Uterus (tissue), 3 donors: ENCODE measurements at regions not wholly inside any gene's neighbourhood (a gene's known extent, or its start where the extent isn't known, plus 50 kb on each side); places are given as distances from the start of the nearest gene placed in this dataset.

Experiments used
- DNase-seq, 2 donors: peaks; one replicate each; pipeline ENCODE4 v3.0.0-alpha.2; 2019 to 2020
- H3K27ac ChIP-seq, 2 donors: fragments of 200-600 bp; sonication (generic); 1 replicate in 1 of 2; 2 replicates in 1 of 2; pipeline ENCODE4 v1.5.1; 2016 to 2018
- H3K27me3 ChIP-seq, 2 donors: fragments of 200-600 bp; sonication (generic); one replicate each; pipeline ENCODE4 v1.5.1; 2018 to 2019; ENCODE audit warnings: control low read depth in 1 of 2
- H3K36me3 ChIP-seq, 2 donors: fragments of 200-600 bp; sonication (generic); one replicate each; pipeline ENCODE4 v1.5.1; 2019; ENCODE audit warnings: control low read depth in 1 of 2
- H3K4me1 ChIP-seq, 2 donors: fragments of 200-600 bp; sonication (generic); one replicate each; pipeline ENCODE4 v1.5.1; 2018 to 2019; ENCODE audit warnings: control low read depth in 1 of 2
- H3K4me3 ChIP-seq, 2 donors: fragments of 200-600 bp; sonication (generic); 1 replicate in 1 of 2; 2 replicates in 1 of 2; pipeline ENCODE4 v1.5.1; 2018 to 2019; ENCODE audit warnings: mild to moderate bottlenecking in 1 of 2
- H3K9me3 ChIP-seq, 2 donors: fragments of 200-600 bp; sonication (generic); one replicate each; pipeline ENCODE4 v1.5.1; 2019; ENCODE audit warnings: control low read depth in 1 of 2
- POLR2A ChIP-seq, 2 donors: fragments of 450-650 bp; IDR thresholded peaks; one replicate each; pipeline ENCODE4 v1.6.1; 2016; ENCODE audit warnings: antibody characterized with exemption in 2 of 2, mild to moderate bottlenecking in 1 of 2, moderate library complexity in 1 of 2
- intact Hi-C: fragments of 100-400 bp; cut with DNase I; formaldehyde crosslinking; loops from one replicate; pipeline ENCODE4 v1.15.1; 2023; ENCODE audit warnings: low total_unique reads
- TF ChIP-seq, protein P1 (sequence below), 4 experiments: fragments of 200-600 bp in 2 of 4; fragments of 450-650 bp in 2 of 4; sonication (generic) in 2 of 4; IDR thresholded peaks; one replicate each; pipeline ENCODE4 v1.5.1; 2016 to 2019; ENCODE audit warnings: antibody characterized with exemption in 4 of 4, mild to moderate bottlenecking in 2 of 4, moderate library complexity in 1 of 4
- donor health status: DM: yes; HTN: yes; CAD: no.

DNA sequence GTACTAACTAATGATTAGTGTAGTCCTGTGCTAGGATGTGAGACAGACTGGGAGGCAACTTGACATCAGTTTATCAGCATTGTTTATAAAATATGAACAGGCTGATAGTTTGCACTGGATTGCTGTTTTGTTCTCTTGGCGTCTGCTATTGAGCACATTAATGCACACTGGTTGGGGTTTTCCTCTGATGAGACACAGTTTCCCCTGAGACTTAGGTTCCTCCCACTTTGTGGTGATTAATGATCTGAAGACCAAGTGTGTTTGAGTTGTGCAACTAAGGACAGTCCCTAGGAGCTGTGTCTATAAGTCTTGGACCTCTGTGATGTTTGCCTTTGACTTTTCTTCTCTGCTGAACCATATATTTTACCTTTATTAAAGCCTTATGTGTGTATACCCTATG, 1015.4 kb downstream of the AMY1C start:
- Histone ChIP-seq H3K27ac (no peak overlapping the region), H3K9me3 (no peaks in the 10 kb centered on the region), H3K4me1 (no peaks in the 10 kb centered on the region), H3K27me3 (peaks cover 0 to 3% of the 10 kb centered on the region in 2 donors), H3K36me3 (no peaks in the 10 kb centered on the region), H3K4me3 (no peak overlapping the region)
- no peak for DNase-seq
- intact Hi-C loops, result no loop called here
- TF ChIP-seq, protein P1, sequence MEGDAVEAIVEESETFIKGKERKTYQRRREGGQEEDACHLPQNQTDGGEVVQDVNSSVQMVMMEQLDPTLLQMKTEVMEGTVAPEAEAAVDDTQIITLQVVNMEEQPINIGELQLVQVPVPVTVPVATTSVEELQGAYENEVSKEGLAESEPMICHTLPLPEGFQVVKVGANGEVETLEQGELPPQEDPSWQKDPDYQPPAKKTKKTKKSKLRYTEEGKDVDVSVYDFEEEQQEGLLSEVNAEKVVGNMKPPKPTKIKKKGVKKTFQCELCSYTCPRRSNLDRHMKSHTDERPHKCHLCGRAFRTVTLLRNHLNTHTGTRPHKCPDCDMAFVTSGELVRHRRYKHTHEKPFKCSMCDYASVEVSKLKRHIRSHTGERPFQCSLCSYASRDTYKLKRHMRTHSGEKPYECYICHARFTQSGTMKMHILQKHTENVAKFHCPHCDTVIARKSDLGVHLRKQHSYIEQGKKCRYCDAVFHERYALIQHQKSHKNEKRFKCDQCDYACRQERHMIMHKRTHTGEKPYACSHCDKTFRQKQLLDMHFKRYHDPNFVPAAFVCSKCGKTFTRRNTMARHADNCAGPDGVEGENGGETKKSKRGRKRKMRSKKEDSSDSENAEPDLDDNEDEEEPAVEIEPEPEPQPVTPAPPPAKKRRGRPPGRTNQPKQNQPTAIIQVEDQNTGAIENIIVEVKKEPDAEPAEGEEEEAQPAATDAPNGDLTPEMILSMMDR (IDR thresholded peaks at IDR 0.05), result no peak

DNA sequence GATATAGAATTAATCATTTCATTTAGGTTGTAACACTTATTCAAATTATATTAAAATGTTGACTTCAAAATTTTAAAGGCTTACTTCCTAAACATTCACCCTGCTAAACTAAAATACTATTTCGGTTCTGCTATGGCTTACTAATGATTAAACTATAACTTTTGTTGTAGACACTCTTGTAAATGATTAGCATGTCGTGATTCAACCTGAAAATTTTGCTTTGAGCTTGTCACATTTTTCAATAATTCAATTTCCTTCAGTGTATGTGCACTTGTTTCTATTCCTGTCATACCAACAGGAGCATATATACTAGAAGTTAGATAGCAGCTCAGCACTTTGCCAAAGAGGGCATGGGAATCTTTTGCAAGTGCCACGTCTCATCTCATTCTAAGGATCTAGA, 1018.8 kb downstream of the AMY1C start:
- H3K27me3 ChIP-seq, result peaks cover 0 to 3% of the 10 kb centered on the region in 2 donors

DNA sequence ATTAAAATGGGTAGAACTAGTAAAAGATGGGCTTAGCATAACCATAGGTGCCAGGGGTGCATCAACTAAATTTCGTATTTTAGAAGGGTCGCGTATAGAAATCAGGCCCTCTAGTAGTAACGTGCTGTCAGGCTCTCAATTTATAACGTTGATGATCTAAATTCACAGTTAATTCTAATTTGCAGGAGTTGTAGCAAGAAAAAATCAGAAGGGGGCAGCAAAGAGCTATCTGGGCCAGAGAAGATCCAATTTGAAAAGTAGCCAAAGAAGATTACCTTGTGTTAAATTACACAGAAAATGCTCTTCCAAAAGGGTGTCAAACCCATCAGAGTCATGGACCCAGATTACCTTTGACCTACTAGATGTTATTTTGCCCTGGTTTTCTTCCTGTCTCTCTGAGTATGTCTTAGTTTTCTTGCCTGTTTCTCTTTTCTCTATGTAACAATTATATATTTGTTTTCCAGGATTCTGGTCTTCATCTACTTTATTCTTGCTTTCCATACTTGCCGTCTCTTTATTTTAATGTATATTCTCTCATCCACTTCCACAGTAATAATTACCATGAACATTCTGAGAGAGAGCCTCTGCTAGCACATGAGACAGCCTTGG, 1030.9 kb downstream of the AMY1C start:
- TF ChIP-seq, protein P1 (IDR thresholded peaks at IDR 0.05), result peak in 3 of 4 experiments; percentile 24 to 38 (median 27)
- no peak for TF ChIP-seq POLR2A (IDR thresholded peaks at IDR 0.05)
- intact Hi-C loops, result no loop called here
- H3K27me3 ChIP-seq, result no peaks in the 10 kb centered on the region
- H3K4me1 ChIP-seq, result no peaks in the 10 kb centered on the region
- no peak overlapping the region for H3K27ac ChIP-seq
- no peak for DNase-seq
- H3K36me3 ChIP-seq, result no peaks in the 10 kb centered on the region
- H3K4me3 ChIP-seq, result no peak overlapping the region
- H3K9me3 ChIP-seq, result no peaks in the 10 kb centered on the region

More for the DNA sequence above, 1018.8 kb downstream of the AMY1C start:
- H3K27ac ChIP-seq, result no peak overlapping the region
- no peaks in the 10 kb centered on the region for H3K4me1 ChIP-seq
- no peak for TF ChIP-seq POLR2A (IDR thresholded peaks at IDR 0.05)
- TF ChIP-seq, protein P1 (IDR thresholded peaks at IDR 0.05), result no peak
- no peak for DNase-seq
- H3K9me3 ChIP-seq, result no peaks in the 10 kb centered on the region
- no peak overlapping the region for H3K4me3 ChIP-seq
- intact Hi-C loops, result no loop called here
- H3K36me3 ChIP-seq, result no peaks in the 10 kb centered on the region

DNA sequence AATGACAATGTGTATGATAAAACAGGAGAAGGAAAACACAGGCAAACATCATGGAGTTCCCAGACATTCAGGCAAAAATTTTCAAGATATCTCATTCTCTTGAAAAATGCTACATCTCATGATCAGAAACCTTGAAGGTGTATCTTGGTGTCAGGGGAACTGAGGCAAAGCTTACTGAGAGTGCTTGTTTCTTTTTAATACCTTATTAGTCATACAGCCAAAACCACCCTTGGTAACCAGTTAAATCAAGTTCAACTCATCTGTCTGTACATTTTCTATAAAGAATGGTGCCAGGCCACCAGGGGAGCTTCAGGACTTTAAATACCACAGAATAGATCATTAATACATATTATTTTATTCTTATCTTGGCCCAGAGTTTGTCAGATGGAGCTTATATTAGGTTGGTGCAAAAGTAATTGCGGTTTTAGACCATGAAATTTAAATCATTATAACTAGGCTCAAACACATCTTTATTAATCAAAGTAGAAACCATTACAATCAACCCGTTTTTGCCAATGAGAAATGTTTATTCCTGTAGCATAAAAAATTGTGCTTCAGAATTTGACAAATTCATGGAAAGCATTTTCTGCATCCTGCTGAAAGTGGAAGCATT, 1036.0 kb downstream of the AMY1C start:
- intact Hi-C loops, result no loop called here

More for the DNA sequence above, 1036.0 kb downstream of the AMY1C start:
- TF ChIP-seq POLR2A (IDR thresholded peaks at IDR 0.05), result no peak
- TF ChIP-seq, protein P1 (IDR thresholded peaks at IDR 0.05), result no peak
- Histone ChIP-seq H3K9me3 (no peaks in the 10 kb centered on the region), H3K27me3 (no peaks in the 10 kb centered on the region), H3K4me3 (no peak overlapping the region), H3K36me3 (no peaks in the 10 kb centered on the region), H3K4me1 (no peaks in the 10 kb centered on the region), H3K27ac (no peak overlapping the region)
- DNase-seq, result no peak
